SK-MEL-5 (cell line): ENCODE measurements at regions not wholly inside any gene's neighbourhood (a gene's known extent, or its start where the extent isn't known, plus 50 kb on each side); places are given as distances from the start of the nearest gene placed in this dataset.

Experiments used
- DNase-seq: peaks from one replicate; pipeline ENCODE4 v3.0.0-alpha.2; 2016; ENCODE audit warnings: low read depth, low spot score
- in situ Hi-C: cut with HindIII; loops from 2 replicates; pipeline ENCODE4 v1.10.0; 2016; ENCODE audit warnings: low sequenced_read_pairs, high pct_unique_total_duplicates, low pct_unique_long_range_greater_than_20kb

- in situ Hi-C loops = no loop called here
- no peak for DNase-seq
Observed at GRCh38 chr5:154577416-154577815, 99.4 kb upstream of the HAND1 start.

GRCh38 chr5:154576429-154576806, 98.4 kb upstream of the HAND1 start:
- no peak for DNase-seq
- in situ Hi-C loops = no loop called here

GRCh38 chr5:154575546-154576428, 97.8 kb upstream of the HAND1 start:
- in situ Hi-C loops = no loop called here
- peak; percentile 11 for DNase-seq

GRCh38 chr5:154573011-154573410, 95.0 kb upstream of the HAND1 start:
- in situ Hi-C loops = no loop called here
- DNase-seq = no peak

- no peak for DNase-seq
- in situ Hi-C loops = no loop called here
Observed at GRCh38 chr5:154571325-154572035, 93.5 kb upstream of the HAND1 start.

GRCh38 chr5:154570572-154571324, 92.7 kb upstream of the HAND1 start:
- in situ Hi-C loops = no loop called here
- DNase-seq = no peak

GRCh38 chr5:154568589-154568988, 90.6 kb upstream of the HAND1 start:
- in situ Hi-C loops = no loop called here
- no peak for DNase-seq

- in situ Hi-C loops = no loop called here
- no peak for DNase-seq
Observed at GRCh38 chr5:154567155-154567554, 89.1 kb upstream of the HAND1 start.

GRCh38 chr5:154566146-154566680, 88.2 kb upstream of the HAND1 start:
- no peak for DNase-seq
- in situ Hi-C loops = no loop called here

GRCh38 chr5:154565123-154565522, 87.1 kb upstream of the HAND1 start:
- in situ Hi-C loops = no loop called here

GRCh38 chr5:154562244-154562880, 84.3 kb upstream of the HAND1 start:
- no peak for DNase-seq
- in situ Hi-C loops = no loop called here

More at GRCh38 chr5:154565123-154565522, 87.1 kb upstream of the HAND1 start:
- DNase-seq = no peak

GRCh38 chr5:154559398-154560276, 81.6 kb upstream of the HAND1 start:
- in situ Hi-C loops = no loop called here

GRCh38 chr5:154557548-154557947, 79.5 kb upstream of the HAND1 start:
- in situ Hi-C loops = no loop called here
- no peak for DNase-seq

More at GRCh38 chr5:154559398-154560276, 81.6 kb upstream of the HAND1 start:
- DNase-seq = no peak

- in situ Hi-C loops = no loop called here
- no peak for DNase-seq
Observed at GRCh38 chr5:154547551-154547950, 69.5 kb upstream of the HAND1 start.

GRCh38 chr5:154546719-154547118, 68.7 kb upstream of the HAND1 start:
- in situ Hi-C loops = no loop called here
- DNase-seq = no peak

- in situ Hi-C loops = no loop called here
- DNase-seq = no peak
Observed at GRCh38 chr5:154544646-154545045, 66.6 kb upstream of the HAND1 start.

GRCh38 chr5:154543380-154543779, 65.4 kb upstream of the HAND1 start:
- no peak for DNase-seq

More at GRCh38 chr5:154543380-154543779, 65.4 kb upstream of the HAND1 start:
- in situ Hi-C loops = no loop called here
